ENCODE measurements at regions not wholly inside any gene's neighbourhood (a gene's known extent, or its start where the extent isn't known, plus 50 kb on each side); places are given as distances from the start of the nearest gene placed in this dataset.

DNA sequence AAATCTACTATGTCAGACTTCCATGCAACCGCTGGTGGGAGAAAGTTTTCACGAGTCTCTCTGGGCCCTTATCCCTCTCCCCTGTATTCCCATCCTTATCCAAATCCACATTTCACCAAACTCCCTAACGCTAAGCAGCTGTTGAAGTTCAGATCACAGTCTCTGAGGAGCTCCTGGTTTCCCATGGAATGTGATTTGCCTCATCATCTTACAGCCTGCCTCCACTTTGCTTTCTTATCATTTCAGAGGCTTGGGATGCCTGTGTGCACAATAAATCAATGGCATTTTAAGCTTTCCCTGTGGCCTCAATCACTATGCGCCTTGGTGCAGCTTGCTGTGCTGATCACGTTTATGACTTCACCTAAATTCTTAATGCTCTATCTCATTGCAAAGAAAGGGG lies 352.4 kb upstream of the FAT3 start:
- no peak overlapping the region for H3K4me3 ChIP-seq
- no peaks in the 10 kb centered on the region for H3K36me3 ChIP-seq
- no peaks in the 10 kb centered on the region for H3K27me3 ChIP-seq
- DNase-seq, result no peak
- H3K9me3 ChIP-seq, result no peaks in the 10 kb centered on the region; the same call in 1 of the 2 replicates

DNA sequence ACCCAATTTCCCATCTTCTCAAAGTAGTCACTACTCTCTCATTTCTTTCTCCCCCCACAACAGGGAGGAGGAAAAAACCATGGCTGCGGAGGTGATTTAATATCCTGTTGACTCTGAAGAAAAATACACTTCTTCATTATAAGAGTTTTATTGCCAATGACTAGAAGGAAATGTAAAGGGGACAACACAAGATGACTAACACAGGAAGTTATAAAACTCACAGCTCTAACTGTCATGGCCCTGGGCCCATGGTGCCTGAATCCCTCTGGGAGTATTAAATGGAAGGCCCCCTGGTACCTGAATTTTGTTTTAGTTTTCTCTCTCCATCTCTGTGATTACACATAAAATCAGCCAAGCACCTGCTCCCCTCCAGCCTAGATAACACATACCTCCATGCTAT lies 352.8 kb upstream of the FAT3 start:
- Histone ChIP-seq H3K4me3 (no peak overlapping the region), H3K36me3 (no peaks in the 10 kb centered on the region), H3K27me3 (no peaks in the 10 kb centered on the region), H3K9me3 (no peaks in the 10 kb centered on the region; the same call in 1 of the 2 replicates)
- DNase-seq, result peak; percentile 30

DNA sequence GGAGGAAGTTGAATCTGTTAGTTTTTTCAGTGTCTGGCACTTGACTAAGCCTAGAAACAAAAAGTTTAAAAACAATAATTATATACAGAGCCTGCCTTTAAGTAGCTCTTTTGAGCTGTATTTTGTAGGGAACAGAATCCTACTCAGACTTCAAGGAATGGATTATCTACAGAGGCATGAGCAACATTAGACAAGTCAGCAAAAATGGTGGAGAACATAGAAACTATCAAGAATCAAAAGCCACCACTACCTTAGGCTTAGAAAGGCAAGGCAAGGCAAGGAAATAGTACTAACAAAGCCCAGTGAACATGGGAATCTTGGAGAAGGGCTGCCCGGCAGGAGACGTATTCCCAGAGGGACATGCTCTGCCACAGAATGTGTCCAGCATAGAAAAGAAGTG lies 353.6 kb upstream of the FAT3 start:
- Histone ChIP-seq H3K4me3 (no peak overlapping the region), H3K9me3 (no peaks in the 10 kb centered on the region; the same call in 1 of the 2 replicates), H3K27me3 (no peaks in the 10 kb centered on the region), H3K36me3 (no peaks in the 10 kb centered on the region)
- DNase-seq, result no peak

DNA sequence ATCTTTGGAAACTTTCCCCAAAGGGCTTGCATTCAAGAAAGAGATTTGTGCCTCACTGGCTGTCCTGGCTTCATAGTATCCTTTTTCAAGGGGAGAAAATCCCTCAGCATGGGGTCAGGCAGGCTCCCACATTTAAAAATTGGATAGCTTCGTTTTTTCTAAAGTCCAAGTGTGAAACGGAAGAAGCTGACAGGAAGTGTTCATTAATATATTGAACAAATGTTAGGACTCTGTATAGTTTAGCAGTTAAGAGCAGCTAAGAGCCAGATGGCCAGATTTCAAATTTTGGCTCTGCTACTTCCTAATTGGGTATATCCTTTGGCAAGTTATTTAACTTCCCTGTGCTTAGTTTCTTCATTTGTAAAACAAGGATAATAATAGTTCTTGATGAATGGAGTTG lies 354.9 kb upstream of the FAT3 start:
- no peaks in the 10 kb centered on the region for H3K36me3 ChIP-seq
- H3K27me3 ChIP-seq, result no peaks in the 10 kb centered on the region
- no peak overlapping the region for H3K4me3 ChIP-seq
- no peak for DNase-seq
- no peaks in the 10 kb centered on the region; the same call in 1 of the 2 replicates for H3K9me3 ChIP-seq

DNA sequence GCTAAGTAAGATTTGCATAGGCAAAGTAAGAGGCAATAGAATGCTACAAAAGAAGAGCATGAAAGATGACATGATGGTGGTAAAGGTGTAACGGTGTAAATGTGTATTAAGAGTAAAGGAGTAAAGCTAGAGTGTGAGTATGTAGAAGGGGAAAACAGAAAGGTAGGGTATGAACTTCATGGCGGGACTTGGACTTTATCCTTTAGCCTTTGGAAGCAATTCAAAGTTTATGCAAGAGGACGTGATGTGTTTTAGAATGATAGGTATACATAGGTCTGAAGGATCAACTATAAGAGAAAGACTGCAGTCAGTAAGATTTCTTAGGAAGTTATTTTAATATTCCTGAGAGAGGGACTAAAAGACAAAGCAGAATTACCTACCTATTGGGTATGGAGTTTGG lies 358.0 kb upstream of the FAT3 start:
- DNase-seq, result no peak
- Histone ChIP-seq H3K4me3 (no peak overlapping the region), H3K9me3 (no peaks in the 10 kb centered on the region; the same call in 1 of the 2 replicates), H3K27me3 (no peaks in the 10 kb centered on the region), H3K36me3 (no peaks in the 10 kb centered on the region)

DNA sequence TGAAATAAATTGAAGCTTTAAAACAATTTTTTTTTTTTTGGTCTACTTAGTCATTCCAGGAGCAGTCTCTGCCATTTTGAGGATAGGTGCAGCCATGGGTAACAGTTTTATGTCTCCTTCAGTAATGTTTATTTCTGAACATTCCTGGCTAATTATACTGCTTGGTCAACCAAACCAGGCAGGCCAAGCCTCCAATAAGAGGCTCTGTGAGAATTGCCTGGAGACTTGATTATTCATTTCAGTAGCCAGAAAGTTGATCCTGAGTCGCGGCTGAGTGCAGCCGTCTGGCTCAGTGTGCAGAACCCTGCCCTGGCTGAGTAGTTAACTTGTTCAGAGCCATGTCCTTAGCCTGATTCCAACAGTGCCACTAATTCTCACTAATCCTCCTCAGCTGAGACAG lies 364.0 kb upstream of the FAT3 start:
- peak; percentile 26 for DNase-seq
- no peaks in the 10 kb centered on the region for H3K36me3 ChIP-seq
- H3K4me3 ChIP-seq, result no peak overlapping the region
- H3K9me3 ChIP-seq, result no peaks in the 10 kb centered on the region
- H3K27me3 ChIP-seq, result no peaks in the 10 kb centered on the region

DNA sequence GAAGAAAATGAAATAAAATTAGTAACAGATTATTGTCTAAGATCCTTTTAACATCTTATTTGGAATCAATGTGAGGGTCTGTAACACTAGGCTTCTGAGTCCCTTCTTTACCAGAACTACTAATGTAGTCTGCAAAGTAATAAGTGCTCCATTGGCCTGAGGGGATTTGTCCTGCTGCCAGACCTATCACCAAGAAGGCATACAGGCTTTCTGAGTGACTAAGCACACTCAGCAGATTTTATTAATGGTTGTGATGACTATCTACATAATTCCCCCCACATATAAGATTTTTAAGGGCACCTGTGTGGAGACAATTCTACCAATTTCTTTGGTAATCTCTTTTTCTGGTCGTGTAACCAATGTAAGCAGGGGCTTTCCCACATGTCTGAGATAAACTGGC lies 365.0 kb upstream of the FAT3 start:
- Histone ChIP-seq H3K36me3 (no peaks in the 10 kb centered on the region), H3K9me3 (no peaks in the 10 kb centered on the region), H3K4me3 (no peak overlapping the region), H3K27me3 (no peaks in the 10 kb centered on the region)
- peak; percentile 35 for DNase-seq

DNA sequence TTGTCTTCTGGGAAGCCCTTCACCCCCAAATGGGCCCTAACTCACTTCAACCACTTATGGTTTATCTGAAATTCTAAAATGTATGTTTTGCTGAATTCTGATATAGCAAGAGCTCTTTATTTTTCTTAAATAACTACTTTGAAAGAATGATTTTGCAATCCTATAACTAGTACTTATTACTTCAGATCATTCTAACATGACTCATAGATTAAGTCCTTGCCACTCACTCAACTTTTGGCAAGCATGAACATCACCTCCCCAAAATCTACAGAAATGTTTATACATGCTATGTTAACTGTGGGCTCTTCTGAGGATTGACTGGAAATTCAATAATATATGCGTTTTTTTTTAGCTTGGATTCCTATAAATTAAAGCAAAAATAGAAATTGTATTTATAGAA lies 367.4 kb upstream of the FAT3 start:
- Histone ChIP-seq H3K36me3 (no peaks in the 10 kb centered on the region), H3K9me3 (no peaks in the 10 kb centered on the region), H3K4me3 (no peak overlapping the region), H3K27me3 (no peaks in the 10 kb centered on the region)
- no peak for DNase-seq

DNA sequence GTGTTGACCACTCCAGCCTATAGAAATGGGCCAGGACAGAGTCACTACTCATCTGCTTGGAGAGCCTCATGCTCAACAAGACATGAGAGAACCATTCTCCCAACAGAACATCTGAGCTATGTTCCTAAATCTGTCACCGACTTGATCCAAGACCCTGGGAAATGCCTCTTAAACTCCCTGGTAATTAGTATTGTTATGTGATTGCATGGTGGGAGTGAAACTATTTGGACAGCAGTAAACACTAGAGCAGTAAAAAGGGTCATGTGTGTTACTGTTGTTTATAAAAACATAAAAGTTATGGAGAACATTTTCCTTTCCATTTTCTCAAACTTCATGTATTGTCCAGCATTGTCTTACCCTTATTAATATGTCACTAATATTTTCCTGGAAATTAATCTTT lies 369.8 kb upstream of the FAT3 start:
- Histone ChIP-seq H3K4me3 (no peak overlapping the region), H3K36me3 (no peaks in the 10 kb centered on the region), H3K27me3 (no peaks in the 10 kb centered on the region), H3K9me3 (no peaks in the 10 kb centered on the region)
- no peak for DNase-seq

DNA sequence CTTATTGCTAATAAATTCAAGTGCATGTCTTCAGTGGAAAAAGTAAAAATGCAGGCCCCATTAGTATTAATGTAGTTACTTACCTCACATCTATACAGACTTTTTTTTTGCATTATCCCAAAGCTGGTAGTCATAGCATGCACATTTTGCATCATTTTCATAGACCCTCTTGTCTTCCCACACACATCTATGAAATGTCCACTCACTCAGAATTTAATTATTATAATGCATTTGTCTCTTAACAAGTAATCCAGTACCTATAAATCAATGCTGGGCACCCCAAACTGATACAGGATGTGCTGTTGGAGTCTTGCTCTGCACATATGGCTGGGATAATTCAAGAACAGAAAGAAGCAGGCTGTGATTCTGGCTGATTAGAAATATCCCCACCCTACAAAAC lies 370.4 kb upstream of the FAT3 start:
- Histone ChIP-seq H3K4me3 (no peak overlapping the region), H3K27me3 (no peaks in the 10 kb centered on the region), H3K36me3 (no peaks in the 10 kb centered on the region), H3K9me3 (no peaks in the 10 kb centered on the region)
- no peak for DNase-seq

DNA sequence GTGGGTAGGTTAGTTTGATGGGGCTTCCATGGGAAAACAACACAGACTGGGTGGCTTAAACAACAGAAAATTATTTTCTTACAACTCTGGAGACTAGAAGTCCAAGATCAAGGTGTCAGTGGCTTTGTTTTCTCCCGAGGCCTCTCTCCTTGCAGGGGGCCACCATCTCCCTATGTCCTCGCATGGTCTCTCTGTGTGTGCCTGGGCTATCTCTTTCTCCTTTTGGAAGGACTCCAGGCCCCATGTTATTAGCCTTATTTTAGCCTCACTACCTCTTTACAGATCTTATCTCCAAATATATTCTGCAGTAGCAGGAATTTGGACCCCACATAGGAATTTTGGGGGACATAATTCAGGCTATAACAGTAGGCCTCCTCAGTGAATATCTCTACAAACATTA lies 372.7 kb upstream of the FAT3 start:
- Histone ChIP-seq H3K27me3 (no peaks in the 10 kb centered on the region), H3K9me3 (no peaks in the 10 kb centered on the region), H3K36me3 (no peaks in the 10 kb centered on the region), H3K4me3 (no peak overlapping the region)
- DNase-seq, result no peak

DNA sequence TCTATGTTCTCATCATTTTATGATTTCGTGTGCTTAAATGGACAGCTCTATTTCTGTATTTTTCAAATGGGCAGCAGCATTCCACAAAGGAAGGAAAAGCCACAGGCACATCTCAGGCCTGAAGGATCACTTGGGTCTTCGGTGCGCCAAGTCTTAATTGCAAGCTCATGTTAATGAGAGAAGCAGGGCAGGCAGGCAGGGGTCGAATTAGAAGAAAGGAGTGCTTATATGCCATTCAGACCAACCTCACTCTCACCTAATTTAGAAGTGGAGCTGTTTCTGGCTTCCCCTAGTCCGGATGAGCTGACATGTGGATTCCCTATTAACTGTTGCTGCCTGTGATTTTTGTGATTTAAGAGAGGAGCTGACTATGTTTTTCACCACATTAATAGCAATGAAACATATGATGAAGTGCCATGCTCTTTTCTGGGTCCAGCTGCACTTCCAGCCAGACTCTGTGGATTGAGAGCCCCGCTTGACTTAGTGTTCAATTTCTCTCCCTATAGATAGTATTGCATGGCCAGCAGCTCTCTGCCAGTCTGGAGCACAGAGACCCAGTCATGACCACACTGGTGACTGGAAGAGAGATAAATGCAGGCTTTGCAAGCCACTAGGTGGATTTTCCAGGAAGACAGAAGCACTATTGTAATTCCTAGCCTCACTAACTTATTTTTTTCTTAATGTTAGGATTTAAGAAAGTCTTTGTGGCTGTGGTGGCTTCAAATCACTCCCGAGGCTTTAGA lies 373.9 kb upstream of the FAT3 start:
- H3K27me3 ChIP-seq, result no peaks in the 10 kb centered on the region

DNA sequence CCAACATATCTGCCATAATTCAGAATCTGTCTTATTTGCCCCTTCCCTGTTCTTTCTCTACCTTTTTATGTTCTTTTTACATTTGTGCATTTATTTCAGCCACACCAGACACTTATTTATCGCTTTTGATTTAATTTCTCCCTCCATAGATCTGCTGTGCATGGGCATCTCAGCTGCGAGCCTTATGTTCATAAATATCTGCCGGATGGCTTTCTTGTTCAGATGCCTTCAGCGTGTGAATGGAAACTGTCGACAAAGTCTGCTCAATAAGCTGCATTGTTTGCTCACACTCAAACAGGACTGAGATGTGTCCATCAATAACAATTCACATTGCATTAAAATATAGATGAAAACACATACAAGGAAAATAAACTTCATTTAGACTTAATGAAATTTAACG lies 374.6 kb upstream of the FAT3 start:
- no peak for DNase-seq
- no peaks in the 10 kb centered on the region for H3K27me3 ChIP-seq
- no peaks in the 10 kb centered on the region for H3K9me3 ChIP-seq
- no peak overlapping the region for H3K4me3 ChIP-seq
- no peaks in the 10 kb centered on the region for H3K36me3 ChIP-seq

More for the DNA sequence above, 373.9 kb upstream of the FAT3 start:
- Histone ChIP-seq H3K9me3 (no peaks in the 10 kb centered on the region), H3K36me3 (no peaks in the 10 kb centered on the region), H3K4me3 (no peak overlapping the region)
- no peak for DNase-seq

DNA sequence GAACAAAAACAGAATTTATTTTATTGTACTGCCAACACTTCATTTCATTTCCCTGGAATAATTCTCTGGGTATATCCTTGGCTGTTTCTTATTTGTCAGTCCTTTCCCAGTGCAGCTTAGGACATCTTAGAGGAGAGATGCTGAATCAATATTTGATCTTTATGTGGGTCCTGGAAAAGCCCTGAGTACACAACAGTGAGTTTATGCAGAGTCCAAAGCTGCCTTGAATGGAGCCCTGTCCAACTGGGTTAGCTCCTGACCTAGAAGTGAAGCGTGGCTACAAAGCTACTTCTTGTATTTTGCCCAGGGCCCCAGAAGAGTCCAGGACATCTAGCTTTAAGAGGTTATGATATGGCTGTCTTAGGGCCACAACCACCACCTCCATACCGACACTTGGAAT lies 378.0 kb upstream of the FAT3 start:
- no peak overlapping the region for H3K4me3 ChIP-seq
- no peaks in the 10 kb centered on the region for H3K27me3 ChIP-seq
- DNase-seq, result no peak
- H3K36me3 ChIP-seq, result no peaks in the 10 kb centered on the region
- no peaks in the 10 kb centered on the region for H3K9me3 ChIP-seq

DNA sequence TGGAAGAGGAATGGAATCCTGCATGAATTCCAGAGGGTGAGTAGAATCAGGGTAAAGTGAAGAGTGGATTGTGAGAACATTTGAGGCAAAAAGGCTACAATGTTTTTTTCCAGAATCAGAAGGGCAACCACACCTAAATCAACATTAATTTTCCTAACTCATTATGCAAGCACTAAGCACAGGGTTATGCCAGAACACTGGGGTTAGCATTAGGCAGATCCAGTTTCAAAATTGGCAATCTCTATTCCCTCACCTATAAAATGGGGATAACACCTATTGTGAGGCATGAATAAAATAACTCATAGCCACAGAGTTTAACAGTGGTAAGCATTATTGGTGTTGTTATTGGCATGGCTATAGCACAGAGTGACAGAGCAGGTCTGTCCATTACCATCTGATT lies 378.6 kb upstream of the FAT3 start:
- Histone ChIP-seq H3K27me3 (no peaks in the 10 kb centered on the region), H3K4me3 (no peak overlapping the region), H3K9me3 (no peaks in the 10 kb centered on the region), H3K36me3 (no peaks in the 10 kb centered on the region)
- no peak for DNase-seq

DNA sequence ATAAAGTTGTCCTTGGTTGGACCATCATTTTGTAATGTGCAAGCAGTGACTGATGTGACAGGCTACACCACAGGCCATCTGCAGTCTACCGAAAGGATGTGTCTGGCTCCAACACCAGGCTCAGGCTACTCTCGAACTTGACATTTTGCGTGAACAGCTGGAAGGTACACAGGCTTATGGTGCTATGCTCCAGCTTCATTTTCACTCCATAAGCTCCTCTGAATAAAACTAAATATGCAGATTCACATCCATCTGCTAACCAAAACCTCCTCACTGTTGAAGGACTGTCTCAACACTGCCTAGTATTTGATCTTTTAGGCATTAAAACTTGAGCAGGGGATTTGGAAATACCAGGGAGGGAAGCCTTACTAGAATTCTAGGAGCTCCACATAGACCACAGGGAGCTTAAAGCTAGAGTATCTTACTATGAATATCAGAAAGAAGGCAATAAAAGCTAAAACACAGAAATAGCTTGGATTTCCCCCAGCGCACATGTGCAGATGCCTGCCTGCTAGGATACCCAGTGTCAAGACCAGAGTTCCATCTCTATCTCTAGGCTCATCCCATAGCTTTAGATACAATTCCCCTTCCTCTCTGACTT lies 383.9 kb upstream of the FAT3 start:
- Histone ChIP-seq H3K4me3 (no peak overlapping the region), H3K9me3 (no peaks in the 10 kb centered on the region), H3K27me3 (no peaks in the 10 kb centered on the region), H3K36me3 (no peaks in the 10 kb centered on the region)
- no peak for DNase-seq

DNA sequence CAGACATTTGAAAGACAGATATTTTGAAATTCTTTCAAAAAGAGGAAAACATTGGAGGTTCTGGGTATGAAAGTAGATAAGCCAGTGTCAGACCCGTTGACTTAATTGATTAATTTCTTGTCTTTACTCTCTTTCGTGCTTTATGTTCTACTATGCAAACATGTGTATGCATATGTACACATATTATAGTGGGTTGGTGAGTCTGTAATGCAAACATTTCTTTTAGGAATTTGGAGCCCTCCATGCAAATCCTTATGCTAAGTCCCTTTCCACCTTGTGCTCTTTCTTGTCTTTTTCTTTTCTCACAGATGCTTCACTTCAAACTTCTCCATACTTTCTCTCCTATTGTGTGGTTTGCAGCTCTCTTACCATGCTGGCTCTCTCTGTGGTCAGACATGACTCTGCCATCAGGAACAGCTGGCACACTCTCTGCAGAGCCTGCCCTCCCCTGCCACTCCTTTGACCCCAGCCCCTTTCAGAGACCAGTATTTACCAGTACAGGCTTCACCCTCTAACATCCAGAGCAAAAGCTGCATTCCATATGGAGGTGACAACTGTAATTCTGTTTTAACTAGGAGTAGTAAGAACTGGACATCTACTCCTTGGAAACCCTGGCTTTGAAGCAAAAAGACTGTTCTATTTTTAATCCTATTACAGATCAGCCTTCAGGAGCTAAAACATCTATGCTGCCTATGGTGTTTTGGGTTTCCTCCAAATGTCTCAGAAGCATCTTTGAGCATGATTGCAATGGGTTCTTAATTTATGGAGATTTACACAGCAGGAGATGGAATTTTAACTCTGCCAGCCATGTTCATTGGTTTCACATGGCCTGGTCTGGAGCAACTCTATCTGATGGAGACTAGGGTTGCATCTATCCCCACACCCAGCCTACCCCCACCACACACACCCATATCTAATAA lies 386.9 kb upstream of the FAT3 start:
- Histone ChIP-seq H3K36me3 (no peaks in the 10 kb centered on the region), H3K4me3 (no peak overlapping the region), H3K9me3 (no peaks in the 10 kb centered on the region), H3K27me3 (no peaks in the 10 kb centered on the region)
- no peak for DNase-seq
